ENCODE measurements at regions not wholly inside any gene's neighbourhood (a gene's known extent, or its start where the extent isn't known, plus 50 kb on each side); places are given as distances from the start of the nearest gene placed in this dataset.

GRCh38 chr3:139824864-139825263 lies 110.1 kb upstream of the CLSTN2 start:
- CTCF ChIA-PET: interaction anchor here (0.6 kb wide), 1 partner anchor 399 kb away, joined by 3 read pairs; no protein-coding TSS in a partner anchor
- intact Hi-C loops (cut with micrococcal nuclease): no loop called here
- no peak overlapping the region for H3K27ac Mint-ChIP-seq
- H3K4me3 Mint-ChIP-seq: no peak overlapping the region
- H3K27me3 Mint-ChIP-seq: peaks cover 2% of the 10 kb centered on the region
- no peaks in the 10 kb centered on the region for H3K4me1 Mint-ChIP-seq (ENCODE audit: low read depth)
- peaks cover 4% of the 10 kb centered on the region for H3K9me3 Mint-ChIP-seq
- POLR2A ChIA-PET: no interaction called here
- no peaks in the 10 kb centered on the region for H3K36me3 Mint-ChIP-seq
- no peak for DNase-seq

GRCh38 chr3:139814646-139815045 lies 120.3 kb upstream of the CLSTN2 start:
- DNase-seq: no peak
- H3K4me3 Mint-ChIP-seq: no peak overlapping the region
- H3K27me3 Mint-ChIP-seq: peaks cover 3% of the 10 kb centered on the region
- no peaks in the 10 kb centered on the region for H3K36me3 Mint-ChIP-seq
- intact Hi-C loops (cut with micrococcal nuclease): no loop called here
- H3K9me3 Mint-ChIP-seq: peaks cover 3% of the 10 kb centered on the region
- no peaks in the 10 kb centered on the region for H3K4me1 Mint-ChIP-seq (ENCODE audit: low read depth)
- CTCF ChIA-PET: no interaction called here
- POLR2A ChIA-PET: no interaction called here
- H3K27ac Mint-ChIP-seq: no peak overlapping the region

- H3K27ac Mint-ChIP-seq: no peak overlapping the region
- peaks cover 1% of the 10 kb centered on the region for H3K9me3 Mint-ChIP-seq
- H3K4me1 Mint-ChIP-seq (ENCODE audit: low read depth): no peaks in the 10 kb centered on the region
- H3K36me3 Mint-ChIP-seq: no peaks in the 10 kb centered on the region
- peaks cover 1% of the 10 kb centered on the region for H3K27me3 Mint-ChIP-seq
- CTCF ChIA-PET: no interaction called here
- intact Hi-C loops (cut with micrococcal nuclease): no loop called here
- no peak for DNase-seq
- no peak overlapping the region for H3K4me3 Mint-ChIP-seq
- POLR2A ChIA-PET: no interaction called here
Observed at GRCh38 chr3:139811331-139811730, 123.7 kb upstream of the CLSTN2 start.

GRCh38 chr3:139808201-139808600 lies 126.8 kb upstream of the CLSTN2 start:
- Mint-ChIP-seq H3K27me3 (no peaks in the 10 kb centered on the region), H3K4me1 (ENCODE audit: low read depth) (no peaks in the 10 kb centered on the region), H3K4me3 (no peak overlapping the region), H3K27ac (no peak overlapping the region), H3K9me3 (no peaks in the 10 kb centered on the region), H3K36me3 (no peaks in the 10 kb centered on the region)
- no peak for DNase-seq
- intact Hi-C loops (cut with micrococcal nuclease): no loop called here
- ChIA-PET CTCF (no interaction called here), POLR2A (no interaction called here)

- CTCF ChIA-PET: no interaction called here
- H3K27ac Mint-ChIP-seq: no peak overlapping the region
Observed at GRCh38 chr3:139803294-139803693, 125.5 kb upstream of the NMNAT3 start.

GRCh38 chr3:139797724-139798343 lies 120.1 kb upstream of the NMNAT3 start:
- POLR2A ChIA-PET: no interaction called here
- H3K4me3 Mint-ChIP-seq: no peak overlapping the region
- no peaks in the 10 kb centered on the region for H3K4me1 Mint-ChIP-seq (ENCODE audit: low read depth)
- peaks cover 2% of the 10 kb centered on the region for H3K9me3 Mint-ChIP-seq
- DNase-seq: peak; percentile 17
- CTCF ChIA-PET: no interaction called here
- H3K36me3 Mint-ChIP-seq: no peaks in the 10 kb centered on the region
- no peaks in the 10 kb centered on the region for H3K27me3 Mint-ChIP-seq
- no peak overlapping the region for H3K27ac Mint-ChIP-seq
- intact Hi-C loops (cut with micrococcal nuclease): no loop called here

More at GRCh38 chr3:139803294-139803693, 125.5 kb upstream of the NMNAT3 start:
- Mint-ChIP-seq H3K4me1 (ENCODE audit: low read depth) (no peaks in the 10 kb centered on the region), H3K27me3 (no peaks in the 10 kb centered on the region), H3K9me3 (no peaks in the 10 kb centered on the region), H3K36me3 (no peaks in the 10 kb centered on the region), H3K4me3 (no peak overlapping the region)
- POLR2A ChIA-PET: no interaction called here
- no peak for DNase-seq
- intact Hi-C loops (cut with micrococcal nuclease): no loop called here

- no peak for DNase-seq
- ChIA-PET POLR2A (no interaction called here), CTCF (no interaction called here)
- intact Hi-C loops (cut with micrococcal nuclease): no loop called here
- no peak overlapping the region for H3K27ac Mint-ChIP-seq
- no peaks in the 10 kb centered on the region for H3K4me1 Mint-ChIP-seq (ENCODE audit: low read depth)
- H3K9me3 Mint-ChIP-seq: peaks cover 2% of the 10 kb centered on the region
- no peak overlapping the region for H3K4me3 Mint-ChIP-seq
- no peaks in the 10 kb centered on the region for H3K36me3 Mint-ChIP-seq
- no peaks in the 10 kb centered on the region for H3K27me3 Mint-ChIP-seq
Observed at GRCh38 chr3:139794469-139795265, 116.9 kb upstream of the NMNAT3 start.

GRCh38 chr3:139793408-139793807 lies 115.6 kb upstream of the NMNAT3 start:
- Mint-ChIP-seq H3K9me3 (peaks cover 2% of the 10 kb centered on the region), H3K36me3 (no peaks in the 10 kb centered on the region), H3K27ac (no peak overlapping the region), H3K4me1 (ENCODE audit: low read depth) (no peaks in the 10 kb centered on the region), H3K27me3 (no peaks in the 10 kb centered on the region), H3K4me3 (no peak overlapping the region)
- no peak for DNase-seq
- POLR2A ChIA-PET: no interaction called here
- intact Hi-C loops (cut with micrococcal nuclease): no loop called here
- CTCF ChIA-PET: no interaction called here

- intact Hi-C loops (cut with micrococcal nuclease): no loop called here
- H3K27ac Mint-ChIP-seq: no peak overlapping the region
- no peak for DNase-seq
- no peak overlapping the region for H3K4me3 Mint-ChIP-seq
- no peaks in the 10 kb centered on the region for H3K9me3 Mint-ChIP-seq
- no peaks in the 10 kb centered on the region for H3K4me1 Mint-ChIP-seq (ENCODE audit: low read depth)
- peaks cover 2% of the 10 kb centered on the region for H3K27me3 Mint-ChIP-seq
- POLR2A ChIA-PET: no interaction called here
- CTCF ChIA-PET: no interaction called here
- no peaks in the 10 kb centered on the region for H3K36me3 Mint-ChIP-seq
Observed at GRCh38 chr3:139780593-139780992, 102.8 kb upstream of the NMNAT3 start.

GRCh38 chr3:139778682-139779233 lies 101.0 kb upstream of the NMNAT3 start:
- DNase-seq: no peak
- Mint-ChIP-seq H3K4me3 (no peak overlapping the region), H3K27me3 (no peaks in the 10 kb centered on the region), H3K9me3 (no peaks in the 10 kb centered on the region), H3K27ac (no peak overlapping the region), H3K4me1 (ENCODE audit: low read depth) (no peaks in the 10 kb centered on the region), H3K36me3 (no peaks in the 10 kb centered on the region)
- intact Hi-C loops (cut with micrococcal nuclease): no loop called here
- POLR2A ChIA-PET: no interaction called here
- CTCF ChIA-PET: no interaction called here

- no peaks in the 10 kb centered on the region for H3K36me3 Mint-ChIP-seq
- H3K27ac Mint-ChIP-seq: no peak overlapping the region
- no peaks in the 10 kb centered on the region for H3K9me3 Mint-ChIP-seq
- no peak overlapping the region for H3K4me3 Mint-ChIP-seq
- H3K4me1 Mint-ChIP-seq (ENCODE audit: low read depth): no peaks in the 10 kb centered on the region
- no peak for DNase-seq
- intact Hi-C loops (cut with micrococcal nuclease): no loop called here
- CTCF ChIA-PET: no interaction called here
- POLR2A ChIA-PET: no interaction called here
- H3K27me3 Mint-ChIP-seq: no peaks in the 10 kb centered on the region
Observed at GRCh38 chr3:139774560-139775302, 97.0 kb upstream of the NMNAT3 start.

- no peak overlapping the region for H3K4me3 Mint-ChIP-seq
- CTCF ChIA-PET: interaction anchor here (0.6 kb wide), 1 partner anchor 1226 kb away, joined by 3 read pairs; no protein-coding TSS in a partner anchor
- H3K27me3 Mint-ChIP-seq: no peaks in the 10 kb centered on the region
- DNase-seq: no peak
- no peak overlapping the region for H3K27ac Mint-ChIP-seq
- no peaks in the 10 kb centered on the region for H3K4me1 Mint-ChIP-seq (ENCODE audit: low read depth)
- POLR2A ChIA-PET: no interaction called here
- no peaks in the 10 kb centered on the region for H3K9me3 Mint-ChIP-seq
- no peaks in the 10 kb centered on the region for H3K36me3 Mint-ChIP-seq
- intact Hi-C loops (cut with micrococcal nuclease): no loop called here
Observed at GRCh38 chr3:139772539-139773500, 95.0 kb upstream of the NMNAT3 start.
